ENCODE measurements at regions not wholly inside any gene's neighbourhood (a gene's known extent, or its start where the extent isn't known, plus 50 kb on each side); places are given as distances from the start of the nearest gene placed in this dataset.
"Not testable (repeated sequence)": the region's sequence is repeated elsewhere in the genome, so short reads cannot be mapped to it uniquely, and the experiment has no call there.

GRCh38 chr14:86750488-86750887 is 1220.5 kb downstream of the FLRT2 start:
- TF ChIP-seq POLR2A (IDR thresholded peaks at IDR 0.05), result not testable (repeated sequence)
- TF ChIP-seq, protein P1, sequence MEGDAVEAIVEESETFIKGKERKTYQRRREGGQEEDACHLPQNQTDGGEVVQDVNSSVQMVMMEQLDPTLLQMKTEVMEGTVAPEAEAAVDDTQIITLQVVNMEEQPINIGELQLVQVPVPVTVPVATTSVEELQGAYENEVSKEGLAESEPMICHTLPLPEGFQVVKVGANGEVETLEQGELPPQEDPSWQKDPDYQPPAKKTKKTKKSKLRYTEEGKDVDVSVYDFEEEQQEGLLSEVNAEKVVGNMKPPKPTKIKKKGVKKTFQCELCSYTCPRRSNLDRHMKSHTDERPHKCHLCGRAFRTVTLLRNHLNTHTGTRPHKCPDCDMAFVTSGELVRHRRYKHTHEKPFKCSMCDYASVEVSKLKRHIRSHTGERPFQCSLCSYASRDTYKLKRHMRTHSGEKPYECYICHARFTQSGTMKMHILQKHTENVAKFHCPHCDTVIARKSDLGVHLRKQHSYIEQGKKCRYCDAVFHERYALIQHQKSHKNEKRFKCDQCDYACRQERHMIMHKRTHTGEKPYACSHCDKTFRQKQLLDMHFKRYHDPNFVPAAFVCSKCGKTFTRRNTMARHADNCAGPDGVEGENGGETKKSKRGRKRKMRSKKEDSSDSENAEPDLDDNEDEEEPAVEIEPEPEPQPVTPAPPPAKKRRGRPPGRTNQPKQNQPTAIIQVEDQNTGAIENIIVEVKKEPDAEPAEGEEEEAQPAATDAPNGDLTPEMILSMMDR (IDR thresholded peaks at IDR 0.05), result not testable (repeated sequence)
